ENCODE measurements at regions not wholly inside any gene's neighbourhood (a gene's known extent, or its start where the extent isn't known, plus 50 kb on each side); places are given as distances from the start of the nearest gene placed in this dataset.
"Not testable (repeated sequence)": the region's sequence is repeated elsewhere in the genome, so short reads cannot be mapped to it uniquely, and the experiment has no call there.

GRCh38 chr22:22776121-22776520 is 111.5 kb upstream of the IGLL5 start:
- DNase-seq (ENCODE audit: low spot score): no peak

- DNase-seq (ENCODE audit: low spot score): no peak
Measured at GRCh38 chr22:22779213-22779612, 108.4 kb upstream of the IGLL5 start.

GRCh38 chr22:22783575-22783974 is 104.0 kb upstream of the IGLL5 start:
- DNase-seq (ENCODE audit: low spot score): no peak

- DNase-seq (ENCODE audit: low spot score): no peak
Measured at GRCh38 chr22:22784249-22785039, 103.2 kb upstream of the IGLL5 start.

DNA sequence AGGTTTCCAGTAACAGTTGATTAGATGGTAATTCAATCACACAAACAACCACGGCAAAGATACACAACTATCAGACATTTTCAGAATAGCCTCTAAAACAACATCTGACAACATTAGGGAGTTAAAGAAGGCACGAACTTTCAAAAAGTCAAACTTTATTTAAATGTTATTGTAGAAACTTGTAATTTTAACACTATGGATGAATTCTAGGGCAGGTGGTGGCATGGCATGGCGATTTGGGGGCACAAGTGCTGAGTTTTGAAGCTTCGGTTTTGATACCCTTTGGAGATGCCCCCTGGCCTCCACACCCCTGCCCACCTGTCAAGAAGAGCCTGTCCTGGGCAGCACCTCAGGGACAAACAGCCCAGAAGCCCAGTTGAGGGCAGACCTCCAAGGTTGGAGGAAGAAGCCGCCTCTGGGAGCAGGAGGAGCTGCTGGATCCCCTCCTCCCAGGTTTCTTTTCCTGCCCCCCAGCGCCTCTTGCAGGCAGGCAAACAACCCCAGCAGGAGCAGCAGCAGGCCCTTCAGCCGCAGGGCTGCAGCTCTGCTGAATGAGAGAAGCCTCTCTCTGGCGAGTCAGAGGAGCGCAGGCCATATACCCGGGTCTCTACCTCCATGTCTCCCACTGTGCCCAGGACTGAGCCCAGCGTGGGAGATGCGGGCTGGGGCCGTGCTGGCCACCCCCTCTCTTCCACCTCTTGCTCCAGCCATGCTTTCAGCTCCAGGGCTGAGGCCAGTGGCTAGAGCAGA is 102.1 kb upstream of the IGLL5 start:
- no peak for DNase-seq (ENCODE audit: low spot score)

- no peak for DNase-seq (ENCODE audit: low spot score)
Measured at GRCh38 chr22:22786301-22787115, 101.1 kb upstream of the IGLL5 start.

- no peak for DNase-seq (ENCODE audit: low spot score)
Measured at GRCh38 chr22:22787151-22787550, 100.5 kb upstream of the IGLL5 start.

- peak; percentile 42 for DNase-seq (ENCODE audit: low spot score)
Measured at GRCh38 chr22:22787786-22788459, 99.7 kb upstream of the IGLL5 start.

DNA sequence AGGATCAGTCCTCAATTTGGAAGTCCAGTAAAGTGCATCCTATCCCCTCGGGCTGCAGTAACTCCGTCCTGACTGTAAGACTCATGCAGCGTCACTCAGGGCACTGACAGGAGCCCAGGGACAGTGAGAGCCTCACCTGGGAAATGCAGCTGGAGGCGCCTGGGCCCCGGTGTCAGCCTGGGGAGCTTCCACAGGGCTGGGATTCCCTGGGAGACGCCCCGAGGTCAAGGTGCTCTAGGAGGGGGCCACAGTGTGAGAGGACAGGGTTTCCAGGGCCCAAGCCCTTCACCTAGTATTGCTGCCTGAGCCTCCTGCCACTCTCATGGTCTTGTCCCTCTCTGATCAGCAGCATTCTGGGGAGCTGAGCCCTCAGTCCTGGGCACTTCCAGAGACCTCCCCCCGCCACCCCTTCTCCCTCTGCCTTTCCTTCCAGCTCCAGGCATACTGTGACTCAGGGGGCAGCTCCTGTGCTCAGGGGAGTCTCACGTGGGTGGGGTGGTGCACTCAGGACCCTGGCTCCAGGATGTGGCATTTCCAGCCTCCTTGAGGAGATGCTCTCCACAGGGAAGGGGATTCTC is 99.1 kb upstream of the IGLL5 start:
- DNase-seq (ENCODE audit: low spot score): no peak

DNA sequence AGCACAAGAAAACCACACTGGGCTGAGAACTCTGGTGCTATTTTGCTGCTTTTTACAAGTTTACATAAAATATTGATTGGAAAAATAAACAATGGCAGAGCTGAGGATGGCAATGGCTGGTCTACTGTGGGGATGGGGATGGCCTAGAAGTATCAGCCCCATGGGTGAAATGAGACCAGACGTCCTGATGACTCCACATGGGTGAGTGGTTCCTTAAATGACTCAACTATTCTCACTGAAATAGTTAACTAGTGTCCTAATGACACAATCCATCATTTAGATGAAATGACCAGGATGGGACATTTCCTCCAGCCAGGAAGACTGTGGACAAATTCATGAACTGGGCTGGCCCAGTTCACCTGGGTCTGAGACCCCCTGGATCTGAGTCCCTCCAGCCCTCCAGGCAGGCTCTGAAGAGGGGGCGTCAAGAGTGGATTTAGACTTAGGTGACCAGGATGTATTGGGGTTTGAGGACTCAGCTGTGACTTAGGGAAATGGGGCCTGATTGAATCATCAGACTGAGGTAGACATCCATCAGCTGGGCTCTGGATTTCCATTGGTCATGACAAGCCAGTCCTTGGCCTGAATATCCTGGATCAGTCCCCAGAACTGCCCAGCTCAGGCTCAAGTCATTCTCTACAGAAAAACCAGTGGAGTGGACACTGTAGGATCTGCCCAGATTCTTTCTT is 98.2 kb upstream of the IGLL5 start:
- no peak for DNase-seq (ENCODE audit: low spot score)

DNA sequence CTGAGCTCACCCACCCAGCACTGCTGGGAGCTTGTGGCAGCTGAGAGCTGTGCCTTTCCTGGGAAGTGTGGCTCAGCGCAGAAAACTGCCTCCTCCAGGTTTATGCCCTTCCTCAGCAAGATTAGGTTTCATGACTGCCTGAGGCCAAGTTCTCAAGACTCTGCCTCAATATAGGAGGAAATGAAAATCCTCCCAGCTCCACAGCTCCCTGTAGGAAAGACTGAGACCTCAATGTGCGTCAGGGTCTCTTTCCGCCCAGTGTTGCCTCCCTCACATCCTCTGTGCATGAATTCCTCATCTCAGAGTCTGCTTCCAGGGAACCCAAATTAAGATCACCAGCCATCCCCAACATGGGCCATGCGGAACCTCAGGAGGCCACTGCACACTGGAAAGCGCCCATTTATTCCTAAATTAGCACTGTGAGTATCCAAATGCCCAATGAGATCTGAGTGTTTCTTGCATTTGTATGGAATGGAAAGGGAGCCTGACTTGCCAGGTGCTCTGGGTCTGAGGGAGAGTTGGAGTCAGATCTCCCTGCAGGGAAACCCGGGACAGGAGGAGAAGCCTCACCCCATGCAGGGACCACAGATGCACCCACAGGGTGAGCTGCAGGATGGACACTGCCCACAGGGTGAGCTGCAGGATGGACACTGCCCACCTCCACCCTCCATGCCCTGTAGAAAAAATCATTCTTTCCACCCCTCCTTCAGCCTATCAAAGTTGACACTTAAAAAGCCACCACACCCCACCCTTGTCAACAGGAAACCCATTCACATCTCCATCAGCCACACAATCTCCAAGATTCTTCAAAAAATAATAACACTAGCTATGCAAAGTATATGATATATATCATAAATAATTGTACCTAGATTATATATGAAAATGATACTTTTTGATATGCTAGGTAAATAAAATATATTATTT is 97.4 kb upstream of the IGLL5 start:
- DNase-seq (ENCODE audit: low spot score): no peak

GRCh38 chr22:22791438-22792181 is 96.0 kb upstream of the IGLL5 start:
- no peak for DNase-seq (ENCODE audit: low spot score)

DNA sequence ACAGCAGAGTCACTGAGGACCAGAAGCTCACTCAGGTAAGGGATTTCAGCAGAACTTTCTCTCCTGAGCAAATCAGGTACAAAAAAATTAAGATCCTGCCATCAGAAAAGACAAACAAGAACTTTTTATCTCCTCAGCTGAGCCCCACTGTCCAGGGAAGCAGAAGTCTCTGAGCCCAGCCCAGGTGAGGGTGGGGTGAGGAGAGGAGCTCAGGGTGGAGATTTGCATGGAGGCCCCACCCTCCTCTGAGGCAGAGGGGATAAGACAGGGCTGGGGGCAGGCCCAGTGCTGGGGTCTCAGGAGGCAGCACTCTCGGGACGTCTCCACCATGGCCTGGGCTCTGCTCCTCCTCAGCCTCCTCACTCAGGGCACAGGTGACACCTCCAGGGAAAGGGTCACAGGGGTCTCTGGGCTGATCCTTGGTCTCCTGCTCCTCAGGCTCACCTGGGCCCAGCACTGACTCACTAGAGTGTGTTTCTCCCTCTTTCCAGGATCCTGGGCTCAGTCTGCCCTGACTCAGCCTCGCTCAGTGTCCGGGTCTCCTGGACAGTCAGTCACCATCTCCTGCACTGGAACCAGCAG is 95.3 kb upstream of the IGLL5 start:
- not testable (repeated sequence) for DNase-seq (ENCODE audit: low spot score)

GRCh38 chr22:22795639-22796038 is 92.0 kb upstream of the IGLL5 start:
- not testable (repeated sequence) for DNase-seq (ENCODE audit: low spot score)

GRCh38 chr22:22796724-22797123 is 90.9 kb upstream of the IGLL5 start:
- no peak for DNase-seq (ENCODE audit: low spot score)

DNA sequence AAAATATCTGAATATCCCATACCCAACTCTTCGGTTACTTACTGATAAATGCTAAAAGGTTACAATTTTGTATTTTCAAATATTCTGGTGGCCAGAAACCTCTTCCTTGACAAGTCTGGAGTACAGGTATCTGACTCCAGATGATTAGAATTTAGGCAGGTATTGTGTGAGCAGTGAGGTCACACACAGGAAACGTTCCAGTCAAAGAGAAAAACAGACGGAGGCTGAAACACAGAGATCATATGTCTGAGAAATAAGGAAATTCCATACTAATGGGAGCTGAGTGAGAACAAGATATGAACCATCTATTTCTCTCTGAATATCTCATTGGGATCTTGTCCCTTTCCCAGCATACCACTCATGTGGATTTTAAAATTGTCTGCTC is 89.4 kb upstream of the IGLL5 start:
- DNase-seq (ENCODE audit: low spot score): no peak

- DNase-seq (ENCODE audit: low spot score): no peak
Measured at GRCh38 chr22:22798716-22799115, 88.9 kb upstream of the IGLL5 start.

GRCh38 chr22:22799561-22799960 is 88.1 kb upstream of the IGLL5 start:
- DNase-seq (ENCODE audit: low spot score): no peak

GRCh38 chr22:22800716-22801115 is 86.9 kb upstream of the IGLL5 start:
- DNase-seq (ENCODE audit: low spot score): no peak
